Stimulated activated CD4-positive, alpha-beta T cell treated with anti-CD3 and anti-CD28 coated beads, TNF-alpha, amount 100 ng/mL, for 24 hours (primary cell): ENCODE measurements at regions not wholly inside any gene's neighbourhood (a gene's known extent, or its start where the extent isn't known, plus 50 kb on each side); places are given as distances from the start of the nearest gene placed in this dataset.

ENCODE experiments used
- DNase-seq, 3 experiments: peaks; one replicate each; pipeline ENCODE4 v3.0.0-alpha.2; 2020; ENCODE audit warnings: low read depth in 3 of 3

GRCh38 chr20:50405915-50406609 lies 104.1 kb upstream of the PTPN1 start:
- DNase-seq, result no peak

- no peak for DNase-seq
Observed at GRCh38 chr20:50406610-50407136, 103.5 kb upstream of the PTPN1 start.

GRCh38 chr20:50408526-50409364 lies 101.4 kb upstream of the PTPN1 start:
- no peak for DNase-seq

GRCh38 chr20:50409495-50409894 lies 100.7 kb upstream of the PTPN1 start:
- no peak for DNase-seq

DNA sequence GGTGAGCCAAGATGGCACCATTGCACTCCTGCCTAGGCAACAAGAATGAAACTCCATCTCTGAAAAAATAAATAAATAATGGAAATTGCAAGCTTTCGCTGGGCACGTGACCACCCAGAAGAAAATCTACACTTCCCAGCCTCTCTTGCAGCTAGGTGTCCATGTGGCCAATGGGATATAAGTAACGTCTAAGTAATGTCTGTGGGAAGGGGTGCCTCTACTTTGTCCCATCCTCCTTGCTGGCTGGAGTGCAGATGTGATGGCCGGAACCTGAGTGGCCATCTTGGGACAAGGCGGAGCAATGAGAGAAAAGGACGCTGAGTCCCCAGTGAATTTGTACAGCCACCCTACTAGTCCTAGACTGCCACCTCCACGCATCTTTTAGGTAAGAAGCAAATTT lies 99.8 kb upstream of the PTPN1 start:
- no peak for DNase-seq

DNA sequence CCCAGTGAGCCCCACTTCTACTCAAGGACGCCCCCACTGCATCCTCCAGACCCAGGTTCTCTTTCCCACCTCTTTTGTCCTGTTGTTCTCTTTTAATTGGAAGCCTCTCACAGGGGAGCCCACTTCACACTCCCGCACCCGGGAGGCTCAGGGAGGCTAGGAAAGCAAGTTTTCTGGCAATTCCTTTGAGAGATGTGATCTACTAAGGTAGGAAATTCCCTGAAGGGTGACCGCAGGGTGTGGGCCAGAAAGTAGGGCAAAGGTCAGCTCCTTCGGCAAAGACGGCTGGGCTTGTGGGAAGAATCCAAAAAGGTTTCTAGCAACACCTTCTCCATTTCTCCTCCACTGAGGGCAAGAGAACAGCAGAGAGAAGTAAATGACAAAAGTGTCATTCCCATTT lies 98.1 kb upstream of the PTPN1 start:
- no peak for DNase-seq

DNA sequence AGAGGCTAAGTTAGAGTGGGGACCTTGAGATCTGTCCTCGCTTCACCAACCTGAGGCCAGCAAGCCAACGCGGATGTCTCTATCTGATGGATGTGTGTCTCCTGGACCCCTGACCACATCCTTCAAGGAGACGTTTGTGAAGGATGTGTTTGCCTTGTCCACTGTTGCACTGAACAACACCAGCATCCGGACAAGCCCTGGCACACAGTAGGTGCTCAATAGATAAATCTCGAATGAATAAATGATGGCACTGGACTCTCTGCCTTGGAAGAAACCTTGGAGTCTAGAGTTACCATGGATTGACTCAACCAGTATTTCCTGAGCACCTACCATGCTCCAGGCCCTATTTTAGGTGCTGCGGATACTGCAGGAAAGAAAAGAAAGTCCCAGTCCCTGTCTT lies 97.7 kb upstream of the PTPN1 start:
- no peak for DNase-seq

GRCh38 chr20:50413088-50413500 lies 97.1 kb upstream of the PTPN1 start:
- DNase-seq, result no peak

- no peak for DNase-seq
Observed at GRCh38 chr20:50415021-50415515, 95.1 kb upstream of the PTPN1 start.

- no peak for DNase-seq
Observed at GRCh38 chr20:50415516-50416268, 94.5 kb upstream of the PTPN1 start.

DNA sequence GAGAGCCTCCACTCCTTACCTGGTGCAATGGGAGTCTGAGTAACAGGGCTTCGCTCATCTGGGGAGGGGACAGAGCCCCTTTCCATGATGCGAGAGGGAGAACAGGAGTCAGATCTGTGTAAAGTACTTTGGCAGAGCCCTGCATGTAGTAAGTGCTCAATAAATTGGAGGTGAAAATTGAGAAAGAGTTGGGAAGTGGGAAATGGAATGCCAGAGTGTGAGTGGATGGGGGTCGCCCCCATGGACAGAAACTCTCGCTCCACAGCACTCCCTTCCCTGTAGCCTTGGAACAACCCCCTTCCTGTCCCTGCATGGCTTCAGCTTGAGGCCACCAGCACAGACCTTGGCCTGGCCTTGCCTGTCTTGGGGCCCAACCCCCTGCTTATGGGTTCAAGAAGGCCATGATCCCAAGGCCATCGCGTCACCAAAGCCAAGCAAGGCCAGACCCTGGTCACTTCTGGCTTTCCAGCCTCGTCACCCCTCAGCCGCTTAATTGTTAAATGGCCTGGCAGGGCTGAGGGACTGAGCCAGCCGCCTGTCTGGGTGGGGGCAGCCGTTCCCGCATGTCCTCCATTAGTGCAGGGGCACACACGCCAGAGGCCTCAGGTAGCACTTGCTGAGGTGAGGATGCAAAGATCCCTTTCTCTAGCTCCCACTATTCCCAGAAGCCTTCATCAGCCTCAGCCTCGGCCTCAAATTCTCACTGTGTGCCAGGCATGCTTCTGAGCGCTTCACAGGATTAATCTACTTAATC lies 93.7 kb upstream of the PTPN1 start:
- no peak for DNase-seq

DNA sequence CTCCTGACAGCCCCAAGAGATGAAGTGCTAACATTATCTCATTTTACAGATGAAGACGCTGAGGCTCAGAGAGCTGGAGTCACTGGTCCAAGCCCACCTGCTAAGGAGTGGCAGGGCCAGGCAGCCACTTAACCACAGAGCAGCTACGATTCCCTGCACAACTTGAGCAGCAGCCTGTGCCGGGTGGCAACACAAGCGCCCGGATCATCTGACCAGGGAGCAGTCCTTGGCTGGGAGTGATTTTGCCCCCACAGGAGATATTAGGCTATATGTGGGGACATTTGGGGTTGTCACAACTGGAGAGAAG lies 93.2 kb upstream of the PTPN1 start:
- DNase-seq, result no peak

- no peak for DNase-seq
Observed at GRCh38 chr20:50417484-50418235, 92.5 kb upstream of the PTPN1 start.

DNA sequence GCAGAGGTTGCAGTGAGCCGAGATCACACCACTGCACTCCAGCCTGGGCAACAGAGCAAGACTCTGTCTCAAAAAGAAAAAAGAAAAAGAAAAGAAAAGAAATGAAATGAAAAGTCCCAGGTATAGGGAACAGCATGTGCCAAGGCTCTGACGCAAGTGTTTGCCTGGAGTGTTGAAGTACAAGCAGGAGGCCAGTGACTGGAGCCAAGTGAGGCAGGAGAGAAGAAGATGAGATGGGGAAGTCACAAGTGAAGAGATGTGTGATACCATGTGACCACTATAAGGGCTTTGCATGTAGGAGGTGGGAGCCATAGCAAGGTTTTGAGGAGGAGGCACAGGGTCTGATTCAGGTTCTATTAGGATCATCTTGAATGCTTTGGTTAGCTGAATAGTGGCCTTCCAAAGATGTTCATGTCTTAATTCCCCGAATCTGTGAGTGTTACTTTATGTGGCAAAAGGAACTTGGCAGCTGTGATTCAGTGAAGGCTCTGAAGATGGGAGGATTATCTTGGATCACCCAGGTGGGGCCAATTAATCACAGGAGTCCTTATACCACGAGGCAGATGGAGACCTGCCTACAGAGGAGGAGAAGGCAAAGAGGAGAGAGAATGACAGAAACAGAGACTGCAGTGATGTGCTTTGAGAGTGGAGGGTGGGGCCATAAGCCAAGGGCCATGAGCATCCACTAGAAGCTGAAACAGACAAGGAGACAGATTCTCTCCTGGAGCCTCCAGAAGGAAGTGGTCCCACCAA lies 91.1 kb upstream of the PTPN1 start:
- no peak for DNase-seq

DNA sequence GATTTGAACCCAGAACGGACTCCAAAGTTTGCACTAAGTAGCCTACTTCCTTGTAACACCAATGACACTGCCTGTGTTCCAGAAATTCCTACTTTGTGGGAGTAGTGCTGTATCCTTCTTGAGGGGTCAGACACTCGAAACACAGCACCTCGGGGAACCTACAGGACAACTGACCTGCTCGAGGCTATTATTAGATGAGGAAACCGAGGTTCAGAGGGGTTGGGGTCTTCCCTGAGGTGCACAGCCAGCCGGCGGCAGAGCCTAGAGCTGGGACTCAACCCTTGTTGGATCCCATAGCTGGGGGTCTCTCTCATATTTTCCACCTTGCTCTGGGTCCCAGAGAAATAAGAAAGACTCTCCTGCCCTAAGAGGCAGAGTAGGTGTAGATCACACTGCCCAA lies 89.8 kb upstream of the PTPN1 start:
- no peak for DNase-seq

DNA sequence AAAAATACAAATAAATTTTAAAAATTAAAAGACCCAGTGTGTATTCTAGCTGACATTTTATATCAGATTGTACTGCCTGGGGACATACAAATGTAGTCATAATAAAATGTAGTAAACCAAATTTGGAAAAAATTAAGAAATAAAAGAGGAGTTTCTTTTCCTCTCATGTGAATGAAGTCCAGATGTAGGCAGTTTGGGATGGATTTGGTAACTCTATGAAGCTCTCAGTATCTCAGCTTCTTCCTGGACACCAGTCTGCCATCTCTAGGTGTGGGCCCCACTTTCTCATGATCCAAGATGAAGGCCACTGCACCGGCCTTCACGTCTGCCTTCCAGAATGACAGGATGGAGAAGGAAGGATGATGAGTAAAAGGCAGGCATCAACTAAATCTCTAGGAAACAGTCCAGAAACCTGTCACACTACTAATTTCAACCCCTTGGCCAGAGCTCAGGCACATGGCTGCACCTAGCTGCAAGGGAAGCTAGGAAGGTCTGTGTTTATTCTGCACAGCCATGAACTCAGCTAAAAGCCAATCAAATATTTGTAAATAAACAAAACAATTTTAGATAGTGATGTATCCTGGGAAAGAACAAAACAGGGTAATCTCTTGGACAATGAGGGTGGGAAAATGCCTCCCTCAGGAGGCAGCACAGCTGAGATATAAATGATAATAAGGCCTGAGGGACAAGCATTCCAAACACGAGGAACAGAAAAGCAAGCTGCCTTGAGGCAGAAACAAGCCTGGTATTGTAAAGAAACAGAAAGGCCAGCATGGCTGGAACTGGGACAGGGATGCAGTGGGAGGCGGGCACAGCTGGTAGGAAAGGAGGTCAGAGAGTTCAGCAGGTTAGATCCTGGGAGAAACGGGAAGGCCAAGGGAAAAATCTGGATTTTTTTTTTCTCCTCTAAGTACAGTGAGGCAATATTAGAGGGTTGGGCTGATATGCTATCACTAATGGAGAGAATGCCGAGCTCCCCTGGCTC lies 88.5 kb upstream of the PTPN1 start:
- no peak for DNase-seq

GRCh38 chr20:50423758-50424157 lies 86.4 kb upstream of the PTPN1 start:
- no peak for DNase-seq

GRCh38 chr20:50425076-50425475 lies 85.1 kb upstream of the PTPN1 start:
- DNase-seq, result no peak
